Transverse colon (tissue), 4 donors: ENCODE measurements at regions not wholly inside any gene's neighbourhood (a gene's known extent, or its start where the extent isn't known, plus 50 kb on each side); places are given as distances from the start of the nearest gene placed in this dataset.

ENCODE experiments used
- CTCF ChIP-seq, 5 experiments: fragments of 200-600 bp in 3 of 5; fragments of 450-650 bp in 2 of 5; sonication (generic) in 3 of 5; IDR thresholded peaks; 1 replicate in 2 of 5; 2 replicates in 3 of 5; pipeline ENCODE4 v1.5.1; 2016 to 2017; ENCODE audit warnings: antibody characterized with exemption in 5 of 5, inconsistent platforms in 3 of 5, mild to moderate bottlenecking in 2 of 5, moderate library complexity in 1 of 5
- EP300 ChIP-seq: sonication (generic); formaldehyde crosslinking; IDR thresholded peaks from one replicate; pipeline ENCODE4 v1.6.1; 2017; ENCODE audit warnings: antibody characterized with exemption, low read depth
- POLR2A ChIP-seq: fragments of 450-650 bp; IDR thresholded peaks from one replicate; pipeline ENCODE4 v1.6.1; 2016; ENCODE audit warnings: antibody characterized with exemption, mild to moderate bottlenecking, moderate library complexity
- POLR2AphosphoS5 ChIP-seq, 3 donors: sonication (generic); formaldehyde crosslinking; IDR thresholded peaks; one replicate each; pipeline ENCODE4 v1.6.1; 2016; ENCODE audit warnings: antibody characterized with exemption in 3 of 3

- TF ChIP-seq CTCF (IDR thresholded peaks at IDR 0.05) (no peak), EP300 (no peak), POLR2A (no peak), POLR2AphosphoS5 (IDR thresholded peaks at IDR 0.05) (no peak)
Measured at GRCh38 chr2:21361957-21362486, 238.3 kb downstream of the TDRD15 start.
